ENCODE measurements at regions not wholly inside any gene's neighbourhood (a gene's known extent, or its start where the extent isn't known, plus 50 kb on each side); places are given as distances from the start of the nearest gene placed in this dataset.

DNA sequence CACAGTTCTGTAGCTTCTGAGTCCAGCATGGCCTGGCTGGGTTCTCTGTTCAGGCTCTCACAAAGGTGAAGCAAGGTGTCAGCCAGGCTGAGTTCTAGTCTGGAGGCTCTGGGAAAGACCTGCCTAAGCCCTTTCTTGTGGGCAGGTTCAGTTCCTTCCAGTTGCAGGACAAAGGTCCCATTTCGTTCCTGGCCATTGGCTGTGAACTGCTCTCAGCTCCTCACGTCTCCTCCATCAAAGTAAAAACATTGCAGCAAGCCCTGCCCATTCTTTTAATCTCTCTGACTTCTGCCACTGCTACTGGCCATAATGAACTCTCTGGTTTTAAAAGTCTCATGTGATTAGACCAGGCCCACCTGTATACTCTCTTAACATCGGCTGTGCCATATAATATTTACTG is 61.6 kb upstream of the BARX1 start:
- TF ChIP-seq, protein P1, sequence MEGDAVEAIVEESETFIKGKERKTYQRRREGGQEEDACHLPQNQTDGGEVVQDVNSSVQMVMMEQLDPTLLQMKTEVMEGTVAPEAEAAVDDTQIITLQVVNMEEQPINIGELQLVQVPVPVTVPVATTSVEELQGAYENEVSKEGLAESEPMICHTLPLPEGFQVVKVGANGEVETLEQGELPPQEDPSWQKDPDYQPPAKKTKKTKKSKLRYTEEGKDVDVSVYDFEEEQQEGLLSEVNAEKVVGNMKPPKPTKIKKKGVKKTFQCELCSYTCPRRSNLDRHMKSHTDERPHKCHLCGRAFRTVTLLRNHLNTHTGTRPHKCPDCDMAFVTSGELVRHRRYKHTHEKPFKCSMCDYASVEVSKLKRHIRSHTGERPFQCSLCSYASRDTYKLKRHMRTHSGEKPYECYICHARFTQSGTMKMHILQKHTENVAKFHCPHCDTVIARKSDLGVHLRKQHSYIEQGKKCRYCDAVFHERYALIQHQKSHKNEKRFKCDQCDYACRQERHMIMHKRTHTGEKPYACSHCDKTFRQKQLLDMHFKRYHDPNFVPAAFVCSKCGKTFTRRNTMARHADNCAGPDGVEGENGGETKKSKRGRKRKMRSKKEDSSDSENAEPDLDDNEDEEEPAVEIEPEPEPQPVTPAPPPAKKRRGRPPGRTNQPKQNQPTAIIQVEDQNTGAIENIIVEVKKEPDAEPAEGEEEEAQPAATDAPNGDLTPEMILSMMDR (IDR thresholded peaks at IDR 0.05), result no peak
- TF ChIP-seq POLR2A (IDR thresholded peaks at IDR 0.05) (no peak), EP300 (IDR thresholded peaks at IDR 0.05) (no peak)
